ENCODE measurements at regions not wholly inside any gene's neighbourhood (a gene's known extent, or its start where the extent isn't known, plus 50 kb on each side); places are given as distances from the start of the nearest gene placed in this dataset.

DNA sequence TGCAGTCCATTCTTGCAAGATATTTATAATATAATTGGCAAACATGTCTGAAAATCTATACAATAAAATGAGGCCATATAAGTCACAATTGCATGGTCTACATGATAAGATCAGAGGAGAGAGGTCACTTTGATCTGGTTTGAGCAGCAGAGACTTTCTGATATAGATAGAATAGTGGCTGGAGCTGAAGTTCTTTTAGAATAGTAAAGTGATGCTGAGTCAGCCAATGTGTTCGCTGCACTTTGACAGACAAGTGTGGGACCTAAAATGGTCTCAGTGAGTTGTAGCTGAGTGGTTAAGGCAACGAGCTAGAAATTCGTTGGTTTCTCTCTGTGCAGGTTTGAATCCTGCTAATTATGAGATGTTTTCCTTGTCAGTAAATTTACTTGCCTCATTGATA lies 257.0 kb upstream of the C11orf87 start:
- H3K9ac ChIP-seq (ENCODE audit: low read length), result no peak overlapping the region
- no peaks in the 10 kb centered on the region for H3K79me2 ChIP-seq (ENCODE audit: low read length)
- DNase-seq, result no peak
- no peak overlapping the region for H3K4me2 ChIP-seq (ENCODE audit: low read depth, low read length, poor library complexity, severe bottlenecking)
- H3K4me3 ChIP-seq (ENCODE audit: low read length), result no peak overlapping the region
- no peak overlapping the region for H3K27ac ChIP-seq (ENCODE audit: low read length)
- no peaks in the 10 kb centered on the region for H3K9me2 ChIP-seq (replicated peaks; ENCODE audit: insufficient read depth, low read length)
- H3K36me3 ChIP-seq (ENCODE audit: insufficient read depth, low read length), result no peaks in the 10 kb centered on the region
- no peaks in the 10 kb centered on the region for H3K4me1 ChIP-seq (ENCODE audit: low read length)
- no peaks in the 10 kb centered on the region for H3K9me3 ChIP-seq (ENCODE audit: low read length)
- H3K27me3 ChIP-seq (ENCODE audit: low read length), result no peaks in the 10 kb centered on the region; the same call in 1 of the 2 replicates
- no peak overlapping the region for H2AFZ ChIP-seq (ENCODE audit: low read length)
- H4K20me1 ChIP-seq (ENCODE audit: insufficient read depth, low read depth, low read length), result no peaks in the 10 kb centered on the region

DNA sequence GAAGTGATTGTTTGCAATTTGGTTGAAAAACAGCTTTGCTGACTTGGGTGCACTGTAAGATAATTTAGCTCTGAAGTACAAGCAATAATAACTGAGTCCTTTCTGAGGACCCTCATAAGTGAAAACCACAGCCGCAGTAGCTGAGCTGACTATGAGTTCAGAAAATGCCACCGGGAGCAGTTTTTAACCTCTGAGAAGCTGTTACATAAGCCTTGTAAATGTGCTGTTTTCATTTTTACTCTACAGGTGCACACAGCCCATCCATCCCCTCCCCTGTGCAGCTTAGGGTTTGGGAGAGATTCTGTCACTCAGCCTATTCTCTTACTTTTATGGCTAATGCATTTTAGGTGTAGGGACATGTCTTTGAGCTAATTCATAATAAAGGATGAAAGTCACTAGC lies 255.5 kb upstream of the C11orf87 start:
- no peaks in the 10 kb centered on the region for H3K9me3 ChIP-seq (ENCODE audit: low read length)
- H3K36me3 ChIP-seq (ENCODE audit: insufficient read depth, low read length), result no peaks in the 10 kb centered on the region
- H3K4me2 ChIP-seq (ENCODE audit: low read depth, low read length, poor library complexity, severe bottlenecking), result no peak overlapping the region
- H2AFZ ChIP-seq (ENCODE audit: low read length), result no peak overlapping the region
- no peaks in the 10 kb centered on the region for H4K20me1 ChIP-seq (ENCODE audit: insufficient read depth, low read depth, low read length)
- H3K4me3 ChIP-seq (ENCODE audit: low read length), result no peak overlapping the region
- no peaks in the 10 kb centered on the region for H3K4me1 ChIP-seq (ENCODE audit: low read length)
- DNase-seq, result no peak
- no peaks in the 10 kb centered on the region for H3K79me2 ChIP-seq (ENCODE audit: low read length)
- H3K27ac ChIP-seq (ENCODE audit: low read length), result no peak overlapping the region
- H3K27me3 ChIP-seq (ENCODE audit: low read length), result peaks cover 4% of the 10 kb centered on the region; the same call in 1 of the 2 replicates
- H3K9me2 ChIP-seq (replicated peaks; ENCODE audit: insufficient read depth, low read length), result no peaks in the 10 kb centered on the region
- H3K9ac ChIP-seq (ENCODE audit: low read length), result no peak overlapping the region

DNA sequence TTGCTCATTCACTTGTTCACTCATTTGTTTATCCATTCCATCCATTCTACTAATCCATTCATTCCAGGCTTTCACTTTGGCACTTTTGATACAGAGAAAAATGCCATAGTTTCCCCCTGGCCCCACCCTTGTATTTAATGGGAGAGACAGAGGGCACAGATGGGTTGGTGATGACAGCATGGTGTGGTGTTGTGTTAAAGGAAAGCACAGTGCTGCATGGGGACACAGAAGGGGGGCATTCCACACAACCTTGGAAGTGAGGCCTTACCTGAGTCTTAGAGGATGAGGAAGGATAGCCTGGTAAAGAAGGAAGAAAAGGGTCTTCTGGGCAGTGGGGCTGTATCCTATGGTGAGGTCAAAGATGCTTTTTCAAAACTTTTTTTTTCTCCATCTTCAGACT lies 248.5 kb upstream of the C11orf87 start:
- no peaks in the 10 kb centered on the region for H3K79me2 ChIP-seq (ENCODE audit: low read length)
- 0 out of 2 replicates have a peak, but pooled peaks cover 8% of the 10 kb centered on the region for H3K27me3 ChIP-seq (ENCODE audit: low read length)
- no peak for DNase-seq
- no peak overlapping the region for H2AFZ ChIP-seq (ENCODE audit: low read length)
- H3K9ac ChIP-seq (ENCODE audit: low read length), result no peak overlapping the region
- no peak overlapping the region for H3K27ac ChIP-seq (ENCODE audit: low read length)
- H3K36me3 ChIP-seq (ENCODE audit: insufficient read depth, low read length), result no peaks in the 10 kb centered on the region
- no peaks in the 10 kb centered on the region for H3K9me2 ChIP-seq (replicated peaks; ENCODE audit: insufficient read depth, low read length)
- no peaks in the 10 kb centered on the region for H4K20me1 ChIP-seq (ENCODE audit: insufficient read depth, low read depth, low read length)
- no peaks in the 10 kb centered on the region for H3K9me3 ChIP-seq (ENCODE audit: low read length)
- no peak overlapping the region for H3K4me2 ChIP-seq (ENCODE audit: low read depth, low read length, poor library complexity, severe bottlenecking)
- H3K4me1 ChIP-seq (ENCODE audit: low read length), result no peaks in the 10 kb centered on the region
- no peak overlapping the region for H3K4me3 ChIP-seq (ENCODE audit: low read length)

DNA sequence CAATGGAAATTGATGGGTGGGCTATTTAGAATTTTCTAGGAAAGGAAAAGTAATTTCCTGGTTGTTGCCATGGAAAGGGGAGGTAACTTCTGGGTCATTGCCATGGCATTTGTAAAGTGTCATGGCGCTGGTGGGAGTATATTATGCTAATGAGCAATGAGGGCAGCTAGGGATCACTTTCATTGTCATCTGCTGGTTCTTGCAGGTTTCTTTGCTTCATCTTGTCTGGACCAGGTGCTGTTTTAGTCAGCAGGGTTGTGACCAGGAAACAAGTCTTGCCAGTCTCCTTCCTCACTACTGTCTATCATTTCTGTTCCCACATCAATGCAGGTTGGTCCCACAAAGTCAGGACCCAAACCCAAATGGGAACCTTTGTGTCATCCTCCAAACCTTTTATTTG lies 237.6 kb upstream of the C11orf87 start:
- Histone ChIP-seq H4K20me1 (ENCODE audit: insufficient read depth, low read depth, low read length) (no peaks in the 10 kb centered on the region), H3K4me3 (ENCODE audit: low read length) (no peak overlapping the region), H3K79me2 (ENCODE audit: low read length) (no peaks in the 10 kb centered on the region), H3K4me2 (ENCODE audit: low read depth, low read length, poor library complexity, severe bottlenecking) (no peak overlapping the region), H2AFZ (ENCODE audit: low read length) (no peak overlapping the region), H3K9ac (ENCODE audit: low read length) (no peak overlapping the region), H3K27me3 (ENCODE audit: low read length) (no peaks in the 10 kb centered on the region), H3K36me3 (ENCODE audit: insufficient read depth, low read length) (no peaks in the 10 kb centered on the region), H3K9me2 (replicated peaks; ENCODE audit: insufficient read depth, low read length) (no peaks in the 10 kb centered on the region), H3K9me3 (ENCODE audit: low read length) (peaks cover 5% of the 10 kb centered on the region; the same call in 1 of the 2 replicates), H3K27ac (ENCODE audit: low read length) (no peak overlapping the region), H3K4me1 (ENCODE audit: low read length) (no peaks in the 10 kb centered on the region)
- no peak for DNase-seq

DNA sequence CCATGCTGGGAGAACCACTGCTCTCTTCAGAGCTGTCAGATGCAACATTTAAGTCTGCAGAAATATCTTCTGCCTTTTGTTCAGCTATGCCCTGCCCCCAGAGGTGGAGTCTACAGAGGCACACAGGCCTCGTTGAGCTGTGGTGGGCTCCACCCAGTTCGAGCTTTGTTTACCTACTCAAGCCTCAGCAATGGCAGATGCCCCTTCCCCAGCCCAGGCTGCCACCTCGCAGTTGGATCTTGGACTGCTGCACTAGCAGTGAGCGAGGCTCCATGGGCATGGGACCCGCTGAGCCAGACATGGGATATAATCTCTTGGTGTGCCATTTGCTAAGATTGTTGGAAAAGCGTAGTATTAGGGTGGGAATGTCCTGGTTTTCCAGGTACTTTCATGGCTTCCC lies 229.1 kb upstream of the C11orf87 start:
- Histone ChIP-seq H3K9me2 (replicated peaks; ENCODE audit: insufficient read depth, low read length) (no peaks in the 10 kb centered on the region; the same call in 1 of the 2 replicates), H3K9ac (ENCODE audit: low read length) (no peak overlapping the region), H3K4me1 (ENCODE audit: low read length) (no peaks in the 10 kb centered on the region), H3K9me3 (ENCODE audit: low read length) (no peaks in the 10 kb centered on the region), H3K4me2 (ENCODE audit: low read depth, low read length, poor library complexity, severe bottlenecking) (no peak overlapping the region), H3K36me3 (ENCODE audit: insufficient read depth, low read length) (no peaks in the 10 kb centered on the region), H3K79me2 (ENCODE audit: low read length) (no peaks in the 10 kb centered on the region), H2AFZ (ENCODE audit: low read length) (no peak overlapping the region), H4K20me1 (ENCODE audit: insufficient read depth, low read depth, low read length) (no peaks in the 10 kb centered on the region), H3K27ac (ENCODE audit: low read length) (no peak overlapping the region), H3K4me3 (ENCODE audit: low read length) (no peak overlapping the region), H3K27me3 (ENCODE audit: low read length) (no peaks in the 10 kb centered on the region; the same call in 1 of the 2 replicates)
- DNase-seq, result no peak

DNA sequence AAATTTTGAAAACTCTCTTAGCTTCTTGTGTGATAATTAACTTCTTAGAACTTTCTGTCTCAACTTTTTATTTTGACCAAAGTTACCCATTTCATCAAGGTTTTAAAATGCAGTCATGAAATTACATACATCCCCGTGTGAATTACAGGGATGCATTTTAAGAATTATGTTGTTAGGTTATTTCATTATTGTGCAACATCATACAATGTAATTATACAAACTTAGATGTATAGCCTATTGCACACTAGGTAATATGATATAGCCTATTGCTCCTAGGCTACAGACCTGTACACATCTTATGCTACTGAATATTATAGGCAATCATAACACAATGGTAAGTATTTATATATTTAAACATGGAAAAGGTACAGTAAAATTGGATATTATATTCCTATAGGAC lies 228.1 kb upstream of the C11orf87 start:
- H3K4me2 ChIP-seq (ENCODE audit: low read depth, low read length, poor library complexity, severe bottlenecking), result no peak overlapping the region
- H3K4me3 ChIP-seq (ENCODE audit: low read length), result no peak overlapping the region
- H3K9ac ChIP-seq (ENCODE audit: low read length), result no peak overlapping the region
- no peak overlapping the region for H3K27ac ChIP-seq (ENCODE audit: low read length)
- no peaks in the 10 kb centered on the region for H4K20me1 ChIP-seq (ENCODE audit: insufficient read depth, low read depth, low read length)
- H3K36me3 ChIP-seq (ENCODE audit: insufficient read depth, low read length), result no peaks in the 10 kb centered on the region
- H2AFZ ChIP-seq (ENCODE audit: low read length), result no peak overlapping the region
- H3K79me2 ChIP-seq (ENCODE audit: low read length), result no peaks in the 10 kb centered on the region
- no peaks in the 10 kb centered on the region; the same call in 1 of the 2 replicates for H3K27me3 ChIP-seq (ENCODE audit: low read length)
- no peak for DNase-seq
- no peaks in the 10 kb centered on the region for H3K9me3 ChIP-seq (ENCODE audit: low read length)
- no peaks in the 10 kb centered on the region; the same call in 1 of the 2 replicates for H3K9me2 ChIP-seq (replicated peaks; ENCODE audit: insufficient read depth, low read length)
- no peaks in the 10 kb centered on the region for H3K4me1 ChIP-seq (ENCODE audit: low read length)

DNA sequence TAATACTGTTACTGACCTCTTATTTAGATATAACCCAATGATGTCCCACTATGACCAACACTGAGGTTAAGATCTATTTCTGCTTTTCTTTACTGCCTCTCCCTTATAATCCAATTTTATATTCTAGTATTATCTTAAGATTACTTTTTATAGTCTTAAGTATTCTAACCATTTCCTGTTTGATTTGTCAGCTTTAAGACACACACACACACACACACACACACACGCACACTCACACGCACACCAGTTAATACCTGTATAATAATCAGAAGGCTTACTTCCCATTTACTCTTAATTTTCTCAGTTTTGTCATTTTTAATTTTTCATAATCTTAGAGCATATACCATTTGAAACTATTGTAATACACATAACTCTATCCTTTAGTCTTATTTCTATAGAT lies 226.0 kb upstream of the C11orf87 start:
- Histone ChIP-seq H3K9me2 (replicated peaks; ENCODE audit: insufficient read depth, low read length) (no peaks in the 10 kb centered on the region; the same call in 1 of the 2 replicates), H3K27ac (ENCODE audit: low read length) (no peak overlapping the region), H3K79me2 (ENCODE audit: low read length) (no peaks in the 10 kb centered on the region), H3K4me2 (ENCODE audit: low read depth, low read length, poor library complexity, severe bottlenecking) (no peak overlapping the region), H3K9ac (ENCODE audit: low read length) (no peak overlapping the region), H3K4me1 (ENCODE audit: low read length) (no peaks in the 10 kb centered on the region), H3K27me3 (ENCODE audit: low read length) (no peaks in the 10 kb centered on the region; the same call in 1 of the 2 replicates), H3K36me3 (ENCODE audit: insufficient read depth, low read length) (no peaks in the 10 kb centered on the region), H3K4me3 (ENCODE audit: low read length) (no peak overlapping the region), H2AFZ (ENCODE audit: low read length) (no peak overlapping the region), H4K20me1 (ENCODE audit: insufficient read depth, low read depth, low read length) (no peaks in the 10 kb centered on the region), H3K9me3 (ENCODE audit: low read length) (no peaks in the 10 kb centered on the region)
- DNase-seq, result no peak

DNA sequence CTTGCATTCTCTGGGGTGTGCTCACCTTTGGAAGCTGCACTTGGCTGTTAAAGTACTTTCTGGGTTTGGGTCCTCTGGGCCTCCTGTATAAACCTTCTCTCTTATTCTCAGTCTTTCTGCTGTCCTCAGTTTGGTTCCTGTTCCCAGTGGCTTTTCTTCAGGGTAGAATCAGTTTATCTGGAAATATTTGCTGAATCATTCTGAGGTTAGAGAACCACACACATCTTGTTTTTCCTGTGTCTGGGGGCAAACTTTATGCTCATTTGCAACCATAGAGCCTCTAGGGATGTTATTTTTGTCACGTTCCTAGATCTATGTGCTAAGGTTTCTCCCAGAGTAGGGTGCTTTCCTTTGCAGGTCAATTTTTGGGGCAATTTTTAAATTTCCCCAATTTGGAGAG lies 224.3 kb upstream of the C11orf87 start:
- no peak for DNase-seq
- no peaks in the 10 kb centered on the region for H3K36me3 ChIP-seq (ENCODE audit: insufficient read depth, low read length)
- no peaks in the 10 kb centered on the region for H4K20me1 ChIP-seq (ENCODE audit: insufficient read depth, low read depth, low read length)
- no peaks in the 10 kb centered on the region for H3K4me1 ChIP-seq (ENCODE audit: low read length)
- H3K9ac ChIP-seq (ENCODE audit: low read length), result no peak overlapping the region
- H3K9me2 ChIP-seq (replicated peaks; ENCODE audit: insufficient read depth, low read length), result no peaks in the 10 kb centered on the region; the same call in 1 of the 2 replicates
- H3K4me3 ChIP-seq (ENCODE audit: low read length), result no peak overlapping the region
- no peaks in the 10 kb centered on the region for H3K9me3 ChIP-seq (ENCODE audit: low read length)
- H2AFZ ChIP-seq (ENCODE audit: low read length), result no peak overlapping the region
- H3K27me3 ChIP-seq (ENCODE audit: low read length), result no peaks in the 10 kb centered on the region; the same call in 1 of the 2 replicates
- H3K79me2 ChIP-seq (ENCODE audit: low read length), result no peaks in the 10 kb centered on the region
- H3K4me2 ChIP-seq (ENCODE audit: low read depth, low read length, poor library complexity, severe bottlenecking), result no peak overlapping the region
- H3K27ac ChIP-seq (ENCODE audit: low read length), result no peak overlapping the region

DNA sequence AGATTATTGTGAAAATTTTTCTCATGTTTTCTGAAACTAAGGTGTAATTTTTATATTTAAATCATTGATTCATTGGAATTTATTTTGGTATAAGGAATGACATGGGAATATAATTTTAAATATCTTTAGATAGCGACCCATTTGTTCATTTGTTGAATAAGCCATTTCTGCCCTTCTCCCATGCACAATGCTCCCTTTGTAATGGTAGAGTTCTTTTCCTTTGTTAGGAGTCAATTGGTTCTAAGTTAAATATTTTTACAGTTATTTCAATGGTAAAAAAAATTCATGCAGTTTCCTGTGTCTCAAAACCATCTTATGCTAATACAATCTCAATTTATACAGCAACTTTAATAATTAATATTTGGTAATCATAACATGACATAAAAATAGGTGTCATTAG lies 218.8 kb upstream of the C11orf87 start:
- H2AFZ ChIP-seq (ENCODE audit: low read length), result no peak overlapping the region
- no peaks in the 10 kb centered on the region for H3K4me1 ChIP-seq (ENCODE audit: low read length)
- no peaks in the 10 kb centered on the region for H4K20me1 ChIP-seq (ENCODE audit: insufficient read depth, low read depth, low read length)
- H3K27ac ChIP-seq (ENCODE audit: low read length), result no peak overlapping the region
- DNase-seq, result no peak
- no peaks in the 10 kb centered on the region for H3K9me2 ChIP-seq (replicated peaks; ENCODE audit: insufficient read depth, low read length)
- H3K27me3 ChIP-seq (ENCODE audit: low read length), result no peaks in the 10 kb centered on the region
- H3K9ac ChIP-seq (ENCODE audit: low read length), result no peak overlapping the region
- no peaks in the 10 kb centered on the region for H3K79me2 ChIP-seq (ENCODE audit: low read length)
- no peak overlapping the region for H3K4me2 ChIP-seq (ENCODE audit: low read depth, low read length, poor library complexity, severe bottlenecking)
- no peaks in the 10 kb centered on the region for H3K9me3 ChIP-seq (ENCODE audit: low read length)
- no peaks in the 10 kb centered on the region for H3K36me3 ChIP-seq (ENCODE audit: insufficient read depth, low read length)
- H3K4me3 ChIP-seq (ENCODE audit: low read length), result no peak overlapping the region
